GM23248 (cell line): ENCODE measurements at regions not wholly inside any gene's neighbourhood (a gene's known extent, or its start where the extent isn't known, plus 50 kb on each side); places are given as distances from the start of the nearest gene placed in this dataset.

Source experiments
- EZH2 ChIP-seq: fragments of 200-600 bp; sonication (generic); IDR thresholded peaks from 2 replicates; pipeline ENCODE4 v1.6.1; 2018; ENCODE audit warnings: antibody characterized with exemption, mild to moderate bottlenecking; ENCODE audit not compliant: insufficient read depth, poor library complexity, severe bottlenecking
- EZH2phosphoT487 ChIP-seq: fragments of 200-600 bp; sonication (generic); IDR thresholded peaks from 2 replicates; pipeline ENCODE4 v1.6.1; 2018; ENCODE audit warnings: antibody characterized with exemption, moderate library complexity, mild to moderate bottlenecking, low read depth; ENCODE audit not compliant: insufficient read depth

DNA sequence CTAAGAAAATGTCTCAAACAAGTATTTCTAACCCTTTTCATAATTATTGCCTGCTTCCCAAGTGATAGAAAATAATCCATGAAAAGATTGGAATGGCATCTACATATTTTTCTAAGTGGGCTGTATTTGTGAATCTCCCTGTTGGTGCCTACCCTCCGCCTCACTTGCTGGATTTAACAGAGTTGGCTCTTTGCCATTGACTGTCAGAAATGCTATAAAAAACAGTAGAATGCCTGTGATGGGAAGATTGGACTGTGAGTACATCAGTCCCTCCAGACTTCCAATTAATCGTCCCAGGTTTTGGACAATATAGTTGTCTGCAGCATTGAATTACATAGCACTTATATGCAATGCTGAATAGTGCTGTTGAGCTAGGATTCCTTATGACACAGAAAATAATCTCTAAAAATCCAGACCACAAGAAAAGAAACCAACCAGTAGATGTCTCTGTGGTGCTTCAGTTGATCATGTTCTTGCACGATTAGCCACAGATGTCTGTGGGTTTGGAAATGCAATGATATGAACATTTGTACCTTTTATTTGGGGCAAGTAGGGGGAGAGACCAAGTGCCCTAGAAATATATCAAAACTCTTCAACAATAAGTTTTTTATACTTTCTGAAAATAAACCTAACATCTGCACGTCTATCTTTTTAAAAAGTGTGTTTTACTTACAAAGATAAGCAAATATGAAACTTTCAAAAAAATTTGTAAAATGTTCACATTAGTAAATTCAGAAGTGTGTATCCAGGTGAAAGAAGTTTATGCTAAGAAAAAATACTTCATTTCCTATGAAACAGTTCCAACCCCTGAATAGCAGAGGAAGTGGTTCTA, 88.5 kb downstream of the DYNAP start:
- TF ChIP-seq EZH2phosphoT487 (no peak), EZH2 (no peak)
